HG03342 (cell line): ENCODE measurements at regions not wholly inside any gene's neighbourhood (a gene's known extent, or its start where the extent isn't known, plus 50 kb on each side); places are given as distances from the start of the nearest gene placed in this dataset.
"Not testable (repeated sequence)": the region's sequence is repeated elsewhere in the genome, so short reads cannot be mapped to it uniquely, and the experiment has no call there.

ENCODE experiments used
- ATAC-seq: cut with Tn5 transposase; IDR thresholded peaks from one replicate; pipeline ENCODE4 v1.9.1; 2021; ENCODE audit warnings: mild to moderate bottlenecking, moderate library complexity; ENCODE audit not compliant: unreplicated experiment

DNA sequence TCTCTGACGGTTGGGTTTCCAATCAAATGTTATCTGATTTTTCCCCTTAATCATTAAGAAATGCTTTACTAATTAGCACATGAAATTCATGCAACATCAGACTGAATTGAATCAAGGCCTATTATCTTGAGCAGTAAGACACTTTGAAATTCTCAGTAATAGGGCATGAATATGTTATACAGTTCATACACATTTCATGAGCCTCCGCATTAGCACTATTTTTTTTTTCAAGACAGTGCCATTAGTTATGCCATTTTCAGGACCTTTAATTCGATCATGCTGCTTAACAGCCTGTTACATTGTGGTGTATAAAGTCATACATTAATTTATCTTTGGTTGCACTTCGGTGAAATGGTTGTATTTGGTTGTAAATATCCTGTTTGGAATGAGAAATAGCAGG is 862.6 kb upstream of the GOT2 start:
- ATAC-seq = no peak

DNA sequence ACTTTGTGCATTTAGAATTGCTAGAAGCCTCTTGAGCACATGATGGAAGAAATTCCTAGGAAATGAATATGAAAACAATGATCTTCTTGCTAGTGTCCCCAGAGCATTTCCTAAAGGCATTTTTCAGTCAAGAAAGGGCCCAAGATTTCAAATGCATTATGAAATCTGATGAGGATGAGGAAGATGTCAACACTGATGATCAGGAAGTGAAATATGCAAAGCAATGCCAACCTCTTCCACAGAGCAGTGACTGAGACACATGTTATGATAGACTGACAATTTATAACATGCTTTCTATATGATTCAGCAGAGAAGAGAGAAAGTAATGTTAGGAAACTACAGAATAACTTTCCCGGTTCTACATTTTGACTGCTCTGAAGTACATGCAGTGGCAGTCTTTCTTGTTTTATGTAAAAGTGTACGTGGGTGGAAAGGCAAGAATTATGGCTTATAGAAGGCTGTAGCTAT is 859.1 kb upstream of the GOT2 start:
- ATAC-seq = no peak

DNA sequence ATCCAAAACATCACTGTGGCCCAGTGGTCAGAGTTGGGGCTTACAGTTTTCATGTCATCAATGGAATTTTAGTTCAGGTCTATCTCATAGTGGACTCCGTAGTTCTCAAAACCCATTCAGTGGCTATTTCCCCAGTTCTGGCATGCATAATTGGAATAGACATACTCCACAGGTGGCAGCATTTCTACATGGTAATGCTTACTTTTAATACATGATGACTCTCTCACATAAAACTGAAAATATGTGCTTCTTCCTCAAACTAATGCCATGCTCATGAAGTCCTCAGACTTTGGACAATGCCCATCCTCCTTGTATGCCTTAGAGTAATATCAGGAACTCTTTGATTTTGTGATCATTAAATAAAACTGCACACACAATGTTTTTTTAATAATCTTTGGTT is 857.4 kb upstream of the GOT2 start:
- ATAC-seq = no peak

DNA sequence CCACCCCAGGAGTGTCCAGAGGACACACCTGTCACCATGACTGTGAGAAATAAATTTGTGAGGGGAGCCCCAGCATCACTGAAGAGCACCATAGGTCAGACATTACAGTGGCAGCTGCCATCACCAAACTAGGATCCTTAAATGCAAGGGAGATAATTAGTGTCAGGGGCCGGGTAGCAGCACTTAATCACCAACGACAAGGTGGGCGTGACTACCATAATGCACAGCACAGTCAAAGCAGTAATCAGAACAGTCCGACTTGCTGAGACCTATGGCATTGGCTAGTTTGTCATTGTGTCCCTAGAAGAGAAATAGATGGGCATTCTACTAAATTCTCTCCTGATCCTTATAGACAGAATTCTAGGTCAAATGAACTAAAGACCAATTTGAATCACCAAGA is 856.7 kb upstream of the GOT2 start:
- ATAC-seq = no peak

DNA sequence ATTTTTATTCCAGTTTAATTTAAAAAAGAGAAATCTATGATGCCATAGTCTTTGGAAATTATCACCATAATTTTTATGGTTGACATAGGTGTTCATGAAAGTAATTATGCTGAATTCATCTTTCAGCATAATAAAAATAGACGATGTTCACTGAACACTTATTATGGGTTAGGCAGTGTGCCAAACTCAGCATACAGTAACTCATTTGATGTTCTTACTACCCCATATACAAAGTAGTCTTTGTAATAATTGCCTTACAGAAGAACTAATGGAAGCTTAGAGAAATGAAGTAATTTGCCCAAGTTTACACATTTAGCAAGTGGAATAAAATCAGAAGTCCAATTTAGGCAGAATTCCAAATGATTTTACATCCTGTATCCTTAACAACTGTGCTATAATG is 852.2 kb upstream of the GOT2 start:
- ATAC-seq = no peak

DNA sequence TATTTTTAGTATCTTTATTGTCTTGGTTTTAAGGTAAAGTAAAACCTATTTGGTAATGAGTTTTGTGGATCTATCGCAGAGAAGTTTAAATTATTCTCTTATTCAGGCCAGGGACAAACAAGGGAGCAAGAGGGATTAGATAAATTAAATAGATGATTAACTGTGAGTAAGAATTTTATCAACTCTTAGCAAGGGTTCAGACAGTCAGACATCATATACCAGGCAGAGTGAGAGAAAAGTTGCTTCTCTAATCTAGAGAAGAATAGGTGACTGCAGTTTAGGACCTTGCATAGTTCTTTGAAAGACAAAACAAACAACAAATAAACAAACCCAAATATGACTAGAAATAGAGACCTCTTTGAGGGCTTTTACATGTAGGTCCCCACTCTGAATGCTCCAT is 840.2 kb upstream of the GOT2 start:
- no peak for ATAC-seq

DNA sequence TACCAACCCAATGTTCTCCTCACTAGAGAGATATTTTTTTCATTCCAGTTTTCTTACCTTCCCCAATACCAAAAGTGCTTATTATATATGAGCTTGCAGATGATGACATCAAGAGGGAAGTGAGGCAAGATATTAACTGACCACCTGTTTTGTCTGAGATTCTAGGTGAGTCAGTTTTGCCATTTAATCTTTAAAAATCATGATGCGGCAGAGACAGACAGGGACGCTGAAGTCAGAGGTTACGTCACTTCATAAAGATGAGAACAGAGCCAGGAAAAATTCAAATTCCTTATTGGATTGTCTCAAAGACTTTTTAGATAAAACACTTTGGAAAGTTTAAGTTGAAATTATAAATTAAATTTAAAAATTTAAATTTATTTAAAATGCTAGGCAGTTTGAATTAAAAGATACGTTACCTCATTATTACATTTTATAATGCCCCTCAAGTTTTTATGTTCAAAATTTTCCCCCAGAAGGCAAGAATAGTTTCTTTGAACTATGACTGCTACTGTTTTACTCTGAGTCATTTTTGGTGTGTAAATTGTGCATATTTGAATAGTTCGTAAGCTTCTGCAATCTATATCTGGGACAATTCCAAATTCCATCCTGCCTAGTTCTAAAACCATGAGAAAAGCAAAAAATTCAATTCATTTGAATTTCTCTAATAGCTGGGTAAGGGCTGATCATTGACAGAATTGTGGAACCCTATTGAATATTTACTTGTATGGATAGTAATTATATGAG is 839.6 kb upstream of the GOT2 start:
- no peak for ATAC-seq

DNA sequence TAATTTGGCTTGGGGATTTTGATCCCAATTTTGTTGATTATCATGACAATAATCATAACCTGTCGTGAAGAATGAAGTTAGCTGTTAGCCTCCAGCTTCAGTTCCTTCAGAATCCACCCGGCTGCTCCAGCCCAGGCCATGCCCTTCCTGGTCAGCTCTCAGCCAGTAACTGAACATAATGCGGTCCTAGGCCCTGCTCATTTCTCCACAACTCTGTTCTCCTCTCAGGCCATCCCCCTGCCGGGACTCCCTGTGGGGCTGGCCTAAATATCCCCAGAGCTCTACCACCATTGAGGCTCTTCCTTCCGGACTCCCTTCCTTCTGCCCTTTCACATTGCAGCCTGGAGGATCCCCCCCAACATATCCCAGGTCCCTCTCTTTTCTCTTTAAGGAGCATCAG is 833.4 kb upstream of the GOT2 start:
- ATAC-seq = no peak

DNA sequence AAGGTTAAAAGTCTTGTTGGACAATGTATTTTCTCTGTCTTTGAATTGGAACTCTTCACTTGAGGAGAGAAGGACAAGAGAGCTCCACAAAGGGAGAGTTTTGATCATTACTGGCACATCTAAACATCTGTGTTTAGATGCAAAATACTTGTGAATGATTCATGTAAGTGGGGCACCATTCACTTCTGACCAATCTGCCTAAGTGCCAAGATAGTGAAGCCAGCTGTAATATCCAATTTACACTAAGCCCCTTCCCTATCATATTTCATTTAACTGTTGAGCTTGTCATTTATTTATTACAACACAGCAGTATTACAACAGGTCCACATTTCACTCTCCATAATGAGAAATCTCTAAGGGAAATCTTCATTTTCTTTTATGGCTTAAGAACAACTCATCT is 832.3 kb upstream of the GOT2 start:
- no peak for ATAC-seq

DNA sequence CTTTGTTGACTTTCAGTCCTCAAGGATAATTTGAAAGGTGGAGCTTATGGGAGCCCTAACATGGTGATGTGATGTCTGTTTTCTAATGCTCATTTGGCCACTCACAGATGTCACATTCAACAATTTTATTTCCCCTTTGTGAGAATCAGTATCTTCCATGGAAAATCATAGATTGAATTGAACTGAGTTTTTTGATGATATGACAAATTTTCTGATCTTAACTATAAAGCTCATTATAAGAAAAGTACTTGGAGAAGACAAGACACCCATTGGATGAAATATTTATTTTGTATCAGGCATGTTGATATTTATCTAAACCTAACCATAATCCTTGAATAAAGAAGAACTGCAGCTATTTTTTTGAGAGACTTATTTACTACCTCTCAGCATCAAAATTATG is 824.6 kb upstream of the GOT2 start:
- ATAC-seq = no peak

DNA sequence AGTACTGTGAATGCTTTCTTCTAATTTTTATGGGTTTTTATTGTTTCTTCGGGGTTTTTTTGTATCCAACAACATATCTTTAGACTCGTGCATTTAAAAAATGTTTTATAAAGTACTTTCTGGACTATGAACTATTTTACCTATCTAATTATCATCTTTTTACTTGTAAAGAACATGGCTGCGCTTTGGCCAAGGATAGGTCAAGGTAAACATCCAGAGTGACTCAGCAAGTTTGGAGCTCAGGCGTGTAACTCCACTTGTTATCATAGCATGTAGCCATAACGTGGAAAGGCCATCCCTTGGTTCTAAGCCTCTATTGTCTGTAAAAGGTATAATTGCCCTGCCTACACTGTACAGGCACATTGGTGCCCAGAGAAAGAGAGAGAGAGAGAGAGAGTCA is 818.0 kb upstream of the GOT2 start:
- no peak for ATAC-seq

DNA sequence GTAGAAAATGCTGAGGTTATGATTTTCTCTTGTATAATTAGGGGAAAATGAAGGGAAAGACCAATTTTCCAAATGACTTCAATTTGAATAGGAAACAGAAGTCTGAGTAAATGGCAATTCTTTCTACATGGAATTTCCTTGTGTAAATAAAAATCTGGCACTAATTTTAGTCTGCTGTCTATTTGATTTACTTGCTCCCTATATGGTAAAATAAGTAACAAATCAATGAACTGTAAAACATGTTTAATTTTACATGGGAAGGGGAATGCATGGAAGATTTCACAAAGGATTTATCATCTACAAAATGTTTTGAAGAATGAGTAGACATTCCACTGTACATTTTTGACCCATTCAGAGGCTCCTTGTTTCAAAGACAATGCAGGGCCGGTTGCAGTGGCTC is 811.6 kb upstream of the GOT2 start:
- ATAC-seq = no peak

DNA sequence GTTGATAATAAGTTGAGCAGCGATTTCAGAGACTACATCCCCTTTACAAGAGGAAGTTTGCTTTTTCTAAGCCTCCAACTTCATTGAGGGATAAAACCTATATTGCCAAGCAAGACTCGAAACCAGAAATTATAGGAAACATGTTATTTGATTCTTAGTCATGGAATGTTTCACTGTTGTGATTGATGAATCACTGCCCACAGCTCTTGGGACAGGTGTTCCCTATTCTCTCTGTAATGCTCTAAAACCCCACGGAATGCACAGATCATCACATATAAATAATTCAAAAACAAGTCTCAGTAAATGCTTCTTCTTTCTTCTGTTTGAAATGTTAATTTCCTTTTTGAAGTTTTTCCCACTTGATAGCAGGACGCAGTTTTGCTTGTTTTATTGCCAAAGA is 809.5 kb upstream of the GOT2 start:
- ATAC-seq = no peak

DNA sequence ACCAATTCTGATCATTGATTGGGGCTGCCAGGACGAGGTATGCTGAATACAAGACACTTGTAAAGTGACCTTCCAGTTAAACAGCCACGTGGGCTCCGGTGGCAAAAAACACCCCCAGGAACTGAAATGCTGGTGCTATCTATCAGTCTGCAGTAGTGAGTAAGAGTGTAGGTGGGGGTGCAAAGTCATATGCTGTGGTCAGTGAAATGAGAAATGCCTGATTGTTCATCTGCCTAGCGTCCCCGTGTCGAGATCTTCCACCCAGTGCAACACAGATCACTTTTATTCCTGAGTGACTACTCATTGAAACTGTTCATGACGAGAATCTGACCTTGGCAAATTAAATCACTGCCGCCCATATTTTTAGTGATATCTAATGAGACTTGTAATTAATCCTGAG is 806.5 kb upstream of the GOT2 start:
- ATAC-seq = no peak

DNA sequence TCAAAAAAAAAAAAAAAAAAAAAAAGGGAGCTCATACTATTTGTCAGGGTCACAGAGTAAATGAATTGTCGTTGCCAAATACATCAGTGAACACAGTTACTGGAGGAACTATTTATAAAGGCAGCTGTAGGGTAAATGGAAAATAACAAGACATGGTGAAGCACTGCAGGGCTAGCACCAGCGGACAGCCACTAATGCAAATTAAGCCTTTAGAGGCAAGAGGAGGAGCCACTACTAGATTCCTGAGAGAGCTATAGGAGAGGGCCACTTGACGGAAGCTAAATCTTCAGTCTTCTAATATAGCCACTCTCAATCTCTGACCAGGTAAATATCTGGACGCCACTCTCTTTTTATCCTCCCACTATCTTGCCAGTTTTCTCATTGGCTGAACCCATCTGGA is 801.2 kb upstream of the GOT2 start:
- ATAC-seq = no peak

DNA sequence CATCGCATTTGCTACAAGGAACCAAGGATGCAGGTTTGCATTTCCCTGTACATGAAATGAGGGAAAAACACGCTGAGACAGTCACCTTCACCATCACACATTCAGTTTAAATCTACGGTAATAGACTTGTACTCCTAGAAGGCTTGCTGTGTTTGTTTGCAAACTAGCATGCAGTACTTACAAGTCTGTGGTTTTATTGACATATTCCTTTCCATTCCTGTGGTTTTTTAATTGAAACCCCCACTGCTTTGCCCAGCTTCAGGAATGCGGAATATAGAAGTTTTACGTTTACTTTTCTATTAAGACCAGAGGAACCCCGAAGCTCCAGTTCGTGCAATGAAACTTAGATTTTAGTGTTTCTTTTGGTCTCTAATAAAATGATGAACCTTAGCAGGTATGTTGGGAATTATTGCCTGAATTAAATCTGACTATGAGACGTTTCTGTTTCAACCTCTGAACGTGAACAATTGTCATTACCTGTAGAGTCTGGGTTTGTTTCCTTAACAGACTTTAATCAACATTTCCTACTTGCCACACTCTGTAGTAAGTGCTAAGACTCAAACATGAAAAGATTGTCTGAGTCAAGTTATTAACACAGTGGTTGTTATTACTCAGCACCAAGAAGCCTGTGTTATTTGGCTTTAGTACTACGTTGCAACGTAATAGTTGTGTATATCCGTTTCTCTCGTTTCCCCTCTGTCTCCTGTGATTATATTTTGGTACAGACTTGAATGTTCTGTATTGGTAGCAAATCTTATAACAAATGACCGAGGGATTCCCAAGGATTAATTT is 793.3 kb upstream of the GOT2 start:
- ATAC-seq = no peak

DNA sequence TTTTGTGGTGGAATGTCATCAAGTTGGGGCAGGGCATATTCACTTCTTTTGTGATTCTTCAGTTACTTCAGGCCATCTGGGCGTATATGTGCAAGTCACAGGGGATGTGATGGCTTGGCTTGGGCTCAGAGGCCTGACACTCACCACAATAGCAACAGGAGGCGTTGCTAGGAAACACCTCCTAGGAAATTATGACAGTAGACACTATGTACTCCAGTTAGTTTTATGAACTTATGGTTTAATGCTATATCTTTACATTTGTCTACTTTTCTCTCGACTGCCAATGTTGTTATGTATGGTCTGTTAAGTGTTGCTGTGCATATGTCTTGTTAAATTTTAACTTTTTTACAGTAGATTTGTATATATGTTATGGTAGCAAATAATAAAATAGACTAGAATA is 788.7 kb upstream of the GOT2 start:
- ATAC-seq = no peak

DNA sequence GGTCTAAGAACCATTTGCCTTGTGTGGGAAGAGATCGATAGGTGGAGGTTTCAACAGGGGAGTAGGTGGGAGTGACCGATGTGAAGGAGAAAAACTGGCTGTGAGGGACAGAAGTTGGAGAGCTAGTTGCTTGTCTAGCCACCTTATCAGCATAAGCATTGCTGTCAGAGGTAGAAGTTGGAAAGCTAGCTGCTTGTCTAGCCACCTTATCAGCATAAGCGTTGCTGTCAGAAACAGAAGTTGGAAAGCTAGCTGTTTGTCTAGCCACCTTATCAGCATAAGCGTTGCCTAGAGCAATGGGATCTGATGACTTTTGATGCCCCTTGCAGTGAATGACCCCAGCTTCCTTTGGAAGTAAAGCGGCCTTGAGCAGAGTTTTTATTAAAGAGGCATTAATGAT is 784.6 kb upstream of the GOT2 start:
- ATAC-seq = not testable (repeated sequence)

DNA sequence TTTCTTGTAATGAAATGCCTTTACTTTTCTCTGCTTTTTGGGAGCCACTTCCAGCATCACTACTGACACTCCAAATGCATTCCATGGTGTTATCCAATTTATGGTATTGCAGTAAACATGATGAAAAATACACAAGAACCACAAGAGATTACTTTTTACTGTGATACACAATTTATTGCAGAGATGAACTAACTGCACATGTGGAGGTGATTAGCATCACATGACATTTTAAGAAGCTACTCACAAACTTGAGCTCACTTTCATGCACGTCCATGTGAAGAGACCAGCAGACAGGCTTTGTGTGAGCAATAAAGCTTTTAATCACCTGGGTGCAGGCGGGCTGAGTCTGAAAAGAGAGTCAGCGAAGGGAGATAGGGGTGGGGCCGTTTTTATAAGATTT is 780.5 kb upstream of the GOT2 start:
- ATAC-seq = no peak

DNA sequence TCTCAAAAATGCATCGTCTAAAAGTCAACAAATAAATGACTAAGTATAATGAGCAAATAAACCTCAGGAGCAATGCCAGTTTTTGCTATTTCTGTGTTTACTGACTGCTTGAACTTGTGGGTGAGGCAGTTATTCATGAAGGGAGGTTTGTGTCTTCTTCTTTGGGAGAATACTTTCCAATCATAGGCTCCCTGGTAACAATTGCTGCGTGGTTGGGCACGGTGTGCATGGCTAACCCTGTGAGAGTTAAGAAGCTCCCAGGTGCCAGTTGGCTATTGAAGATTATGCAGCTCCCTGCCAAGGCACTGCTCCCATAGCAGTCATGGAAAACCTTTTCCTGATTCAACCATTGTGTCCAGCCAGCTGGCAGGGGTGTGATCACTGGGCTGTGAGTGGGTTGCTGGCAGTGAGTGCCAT is 775.9 kb upstream of the GOT2 start:
- no peak for ATAC-seq

DNA sequence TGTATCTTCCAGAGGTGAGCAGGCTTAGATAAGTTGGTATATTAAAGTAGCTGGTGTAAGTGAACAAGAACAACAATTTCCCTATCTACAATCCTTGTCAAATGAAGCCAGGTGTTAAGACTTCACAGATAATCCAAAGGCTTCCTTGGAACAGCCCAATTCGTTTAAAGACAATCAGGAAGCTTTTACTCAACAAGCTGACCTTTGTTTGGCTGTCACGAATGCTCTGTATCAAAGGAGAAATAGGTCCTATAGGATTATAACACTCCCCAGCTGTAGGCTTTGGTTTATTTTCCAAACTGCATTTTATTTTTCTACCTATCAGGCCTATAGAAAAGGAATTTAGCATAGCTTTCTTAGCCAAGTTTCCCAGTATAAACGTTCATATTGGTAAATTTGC is 766.5 kb upstream of the GOT2 start:
- no peak for ATAC-seq

DNA sequence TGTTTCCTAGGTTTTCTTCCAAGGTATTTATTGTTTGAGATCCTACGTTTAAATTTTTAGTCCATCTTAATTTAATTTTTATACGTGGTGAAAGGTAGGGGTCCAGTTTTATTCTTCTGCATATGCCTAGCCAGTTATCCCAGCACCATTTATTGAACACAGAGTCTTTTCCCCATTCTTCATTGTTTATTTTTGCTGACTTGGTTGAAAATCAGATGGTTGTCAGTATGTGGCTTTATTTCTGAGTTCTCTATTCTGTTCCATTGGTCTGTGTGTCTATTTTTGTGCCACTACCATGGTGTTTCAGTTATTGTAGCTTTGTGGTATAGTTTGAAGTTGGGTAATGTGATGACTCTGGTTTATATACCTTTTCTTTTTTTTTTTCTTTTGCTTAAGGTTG is 753.0 kb upstream of the GOT2 start:
- no peak for ATAC-seq
